ENCODE measurements at regions not wholly inside any gene's neighbourhood (a gene's known extent, or its start where the extent isn't known, plus 50 kb on each side); places are given as distances from the start of the nearest gene placed in this dataset.

- DNase-seq = no peak
Measured at GRCh38 chr3:164539215-164539614, 539.1 kb downstream of the SI start.

GRCh38 chr3:164537485-164537884, 540.8 kb downstream of the SI start:
- DNase-seq = no peak

GRCh38 chr3:164533275-164533674, 545.0 kb downstream of the SI start:
- no peak for DNase-seq

- no peak for DNase-seq
Measured at GRCh38 chr3:164526250-164526649, 552.0 kb downstream of the SI start.

- DNase-seq = no peak
Measured at GRCh38 chr3:164524201-164524600, 554.1 kb downstream of the SI start.

GRCh38 chr3:164522073-164522763, 556.1 kb downstream of the SI start:
- no peak for DNase-seq

GRCh38 chr3:164521644-164522043, 556.7 kb downstream of the SI start:
- DNase-seq = no peak

GRCh38 chr3:164521139-164521538, 557.2 kb downstream of the SI start:
- DNase-seq = no peak

GRCh38 chr3:164515256-164515655, 563.0 kb downstream of the SI start:
- no peak for DNase-seq

GRCh38 chr3:164514576-164514975, 563.7 kb downstream of the SI start:
- DNase-seq = no peak

- DNase-seq = no peak
Measured at GRCh38 chr3:164507886-164508285, 570.4 kb downstream of the SI start.

- DNase-seq = no peak
Measured at GRCh38 chr3:164498917-164499316, 579.4 kb downstream of the SI start.

GRCh38 chr3:164488893-164489292, 589.4 kb downstream of the SI start:
- no peak for DNase-seq

- no peak for DNase-seq
Measured at GRCh38 chr3:164486150-164486549, 592.1 kb downstream of the SI start.

- no peak for DNase-seq
Measured at GRCh38 chr3:164479978-164480377, 598.3 kb downstream of the SI start.

- DNase-seq = no peak
Measured at GRCh38 chr3:164479406-164479805, 598.9 kb downstream of the SI start.

GRCh38 chr3:164478323-164478722, 600.0 kb downstream of the SI start:
- DNase-seq = no peak

- DNase-seq = no peak
Measured at GRCh38 chr3:164477403-164477802, 600.9 kb downstream of the SI start.

- no peak for DNase-seq
Measured at GRCh38 chr3:164476631-164477030, 601.7 kb downstream of the SI start.

- no peak for DNase-seq
Measured at GRCh38 chr3:164470471-164470870, 607.8 kb downstream of the SI start.

- DNase-seq = no peak
Measured at GRCh38 chr3:164468055-164468454, 610.2 kb downstream of the SI start.

- no peak for DNase-seq
Measured at GRCh38 chr3:164467007-164467406, 611.3 kb downstream of the SI start.

GRCh38 chr3:164465172-164465571, 613.1 kb downstream of the SI start:
- no peak for DNase-seq

GRCh38 chr3:164460851-164461250, 617.4 kb downstream of the SI start:
- no peak for DNase-seq

GRCh38 chr3:164459521-164460151, 618.7 kb downstream of the SI start:
- DNase-seq = no peak
